ENCODE measurements at regions not wholly inside any gene's neighbourhood (a gene's known extent, or its start where the extent isn't known, plus 50 kb on each side); places are given as distances from the start of the nearest gene placed in this dataset.

GRCh38 chr11:114815176-114815575, 136.8 kb downstream of the NXPE2 start:
- TF ChIP-seq EZH2phosphoT487 (IDR thresholded peaks at IDR 0.05) (no peak), CTCF (IDR thresholded peaks at IDR 0.05) (no peak), EZH2 (IDR thresholded peaks at IDR 0.05) (no peak)
- Histone ChIP-seq H3K9ac (no peak overlapping the region), H3K4me3 (no peak overlapping the region), H3K9me3 (ENCODE audit: low read depth) (no peaks in the 10 kb centered on the region), H3K79me2 (ENCODE audit: low read depth) (no peaks in the 10 kb centered on the region), H3K36me3 (no peaks in the 10 kb centered on the region), H3K4me1 (peaks cover 9% of the 10 kb centered on the region), H4K20me1 (ENCODE audit: low read depth) (no peaks in the 10 kb centered on the region), H3F3A (ENCODE audit: low read depth) (no peaks in the 10 kb centered on the region), H3K4me2 (no peak overlapping the region), H3K27ac (no peak overlapping the region), H2AFZ (replicated peaks) (no peak overlapping the region), H3K27me3 (no peaks in the 10 kb centered on the region)
- H3K27ac Mint-ChIP-seq, result no peak overlapping the region
- no peak overlapping the region for H3K4me3 Mint-ChIP-seq
- no peak for DNase-seq (ENCODE audit: low spot score)
- no peaks in the 10 kb centered on the region for H3K9me3 Mint-ChIP-seq
- no peaks in the 10 kb centered on the region for H3K36me3 Mint-ChIP-seq
- peaks cover 2% of the 10 kb centered on the region for H3K27me3 Mint-ChIP-seq (ENCODE audit: insufficient read depth, low read depth)
- peaks cover 2% of the 10 kb centered on the region for H3K4me1 Mint-ChIP-seq

DNA sequence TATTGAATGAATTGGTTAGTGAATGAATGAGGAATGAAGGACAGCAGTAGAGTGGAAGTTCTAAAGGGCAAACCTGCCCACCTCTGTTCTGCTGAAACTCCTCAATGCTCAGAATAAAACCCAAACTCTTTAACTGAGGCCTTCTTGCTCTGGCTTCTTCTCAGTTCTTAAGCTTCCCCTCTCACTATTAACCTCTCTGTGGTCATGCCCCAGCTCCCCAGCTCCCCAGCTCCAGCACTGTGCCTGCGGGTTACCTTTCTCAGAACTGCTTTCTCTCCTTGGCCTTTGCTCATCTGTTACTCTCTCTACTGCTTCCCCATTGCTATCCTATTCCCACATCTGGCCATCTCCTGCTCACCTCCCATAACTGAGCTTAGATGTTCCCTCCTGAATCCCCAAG, 137.4 kb downstream of the NXPE2 start:
- Mint-ChIP-seq H3K27ac (no peak overlapping the region), H3K27me3 (ENCODE audit: insufficient read depth, low read depth) (peaks cover 2% of the 10 kb centered on the region), H3K36me3 (no peaks in the 10 kb centered on the region), H3K4me3 (no peak overlapping the region), H3K9me3 (no peaks in the 10 kb centered on the region), H3K4me1 (peaks cover 2% of the 10 kb centered on the region)
- H3K27ac ChIP-seq, result no peak overlapping the region
- no peaks in the 10 kb centered on the region for H3F3A ChIP-seq (ENCODE audit: low read depth)
- H3K9ac ChIP-seq, result no peak overlapping the region
- H2AFZ ChIP-seq (replicated peaks), result no peak overlapping the region
- no peaks in the 10 kb centered on the region for H3K9me3 ChIP-seq (ENCODE audit: low read depth)
- H3K4me2 ChIP-seq, result no peak overlapping the region
- no peak overlapping the region for H3K4me3 ChIP-seq
- no peaks in the 10 kb centered on the region for H4K20me1 ChIP-seq (ENCODE audit: low read depth)
- peaks cover 9% of the 10 kb centered on the region for H3K4me1 ChIP-seq
- no peak for DNase-seq (ENCODE audit: low spot score)
- H3K79me2 ChIP-seq (ENCODE audit: low read depth), result no peaks in the 10 kb centered on the region
- H3K27me3 ChIP-seq, result no peaks in the 10 kb centered on the region
- TF ChIP-seq EZH2 (IDR thresholded peaks at IDR 0.05), result no peak
- no peak for TF ChIP-seq CTCF (IDR thresholded peaks at IDR 0.05)
- no peak for TF ChIP-seq EZH2phosphoT487 (IDR thresholded peaks at IDR 0.05)
- no peaks in the 10 kb centered on the region for H3K36me3 ChIP-seq

- H3K36me3 ChIP-seq, result no peaks in the 10 kb centered on the region
- no peak overlapping the region for H3K4me3 Mint-ChIP-seq
- no peak for DNase-seq (ENCODE audit: low spot score)
- peaks cover 2% of the 10 kb centered on the region for H3K27me3 Mint-ChIP-seq (ENCODE audit: insufficient read depth, low read depth)
- H3K9me3 ChIP-seq (ENCODE audit: low read depth), result no peaks in the 10 kb centered on the region
- H3K4me1 ChIP-seq, result peaks cover 9% of the 10 kb centered on the region
- H3F3A ChIP-seq (ENCODE audit: low read depth), result no peaks in the 10 kb centered on the region
- H3K9ac ChIP-seq, result no peak overlapping the region
- H3K9me3 Mint-ChIP-seq, result no peaks in the 10 kb centered on the region
- peaks cover 2% of the 10 kb centered on the region for H3K4me1 Mint-ChIP-seq
- no peak overlapping the region for H3K4me2 ChIP-seq
- no peaks in the 10 kb centered on the region for H3K36me3 Mint-ChIP-seq
- H3K4me3 ChIP-seq, result no peak overlapping the region
- no peaks in the 10 kb centered on the region for H3K27me3 ChIP-seq
- no peak for TF ChIP-seq CTCF (IDR thresholded peaks at IDR 0.05)
- H2AFZ ChIP-seq (replicated peaks), result no peak overlapping the region
- H4K20me1 ChIP-seq (ENCODE audit: low read depth), result no peaks in the 10 kb centered on the region
- H3K27ac ChIP-seq, result no peak overlapping the region
- H3K27ac Mint-ChIP-seq, result no peak overlapping the region
- H3K79me2 ChIP-seq (ENCODE audit: low read depth), result no peaks in the 10 kb centered on the region
These were observed 138.5 kb downstream of the NXPE2 start for GRCh38 chr11:114816791-114817190.

- Histone ChIP-seq H3K27ac (no peak overlapping the region), H4K20me1 (ENCODE audit: low read depth) (no peaks in the 10 kb centered on the region), H3K27me3 (no peaks in the 10 kb centered on the region), H2AFZ (replicated peaks) (no peak overlapping the region), H3K79me2 (ENCODE audit: low read depth) (no peaks in the 10 kb centered on the region), H3K4me3 (no peak overlapping the region), H3F3A (ENCODE audit: low read depth) (no peaks in the 10 kb centered on the region), H3K4me1 (peaks cover 9% of the 10 kb centered on the region), H3K9ac (no peak overlapping the region), H3K4me2 (peak overlapping the region; percentile 43), H3K36me3 (no peaks in the 10 kb centered on the region), H3K9me3 (ENCODE audit: low read depth) (no peaks in the 10 kb centered on the region)
- Mint-ChIP-seq H3K4me3 (no peak overlapping the region), H3K27ac (no peak overlapping the region), H3K4me1 (no peaks in the 10 kb centered on the region), H3K27me3 (ENCODE audit: insufficient read depth, low read depth) (peaks cover 3% of the 10 kb centered on the region), H3K36me3 (no peaks in the 10 kb centered on the region), H3K9me3 (no peaks in the 10 kb centered on the region)
- no peak for DNase-seq (ENCODE audit: low spot score)
- TF ChIP-seq EZH2 (IDR thresholded peaks at IDR 0.05), result no peak
- no peak for TF ChIP-seq CTCF (IDR thresholded peaks at IDR 0.05)
- no peak for TF ChIP-seq EZH2phosphoT487 (IDR thresholded peaks at IDR 0.05)
These were observed 140.1 kb downstream of the NXPE2 start for GRCh38 chr11:114818382-114818781.

Measured in neural progenitor cell (in vitro differentiated cells).